CD4-positive, alpha-beta T cell (primary cell): ENCODE measurements at regions not wholly inside any gene's neighbourhood (a gene's known extent, or its start where the extent isn't known, plus 50 kb on each side); places are given as distances from the start of the nearest gene placed in this dataset.

Experiments
- ATAC-seq: fragments of 200-7000 bp; cut with Tn5 transposase; one replicate; pipeline ENCODE4 v1.10.0; 2022; ENCODE audit warnings: mild to moderate bottlenecking; ENCODE audit not compliant: poor library complexity
- CTCF ChIA-PET: fragments of 350-600 bp; sonication (Branson Sonifier 250); formaldehyde crosslinking; loops from one replicate; lab custom pipeline; 2021; ENCODE audit warnings: antibody characterized with exemption, inconsistent platforms; lab: Charles Lee
- POLR2A ChIA-PET: fragments of 350-600 bp; sonication (Branson Sonifier 250); formaldehyde crosslinking; loops from one replicate; lab custom pipeline; 2021; ENCODE audit warnings: antibody characterized with exemption, inconsistent platforms; lab: Charles Lee
- DNase-seq, 14 experiments: peaks; one replicate each; pipeline ENCODE4 v3.0.0-alpha.2; 2013 to 2020; ENCODE audit warnings: mixed read lengths in 2 of 14
- H3K27ac ChIP-seq, 2 donors: one replicate each; pipeline versions ENCODE4 v1.5.1 to v1.7.0; 2013; ENCODE audit warnings: low read length in 2 of 2, low read depth in 1 of 2, mild to moderate bottlenecking in 1 of 2
- H3K27me3 ChIP-seq, 2 experiments: 1 replicate in 1 of 2; 2 replicates in 1 of 2; pipeline versions ENCODE4 v1.6.1 to v1.7.0; 2013; ENCODE audit warnings: low read length in 2 of 2, control low read depth in 1 of 2, mild to moderate bottlenecking in 1 of 2, moderate library complexity in 1 of 2; ENCODE audit not compliant: insufficient read depth in 2 of 2, control insufficient read depth in 1 of 2
- H3K36me3 ChIP-seq: one replicate; pipeline ENCODE4 v1.6.1; 2013; ENCODE audit warnings: low read length, control low read depth; ENCODE audit not compliant: insufficient read depth
- H3K4me1 ChIP-seq: one replicate; pipeline ENCODE4 v1.6.1; 2013; ENCODE audit warnings: low read length, control low read depth; ENCODE audit not compliant: insufficient read depth
- H3K4me3 ChIP-seq: one replicate; pipeline ENCODE4 v1.5.1; 2013; ENCODE audit warnings: mild to moderate bottlenecking, low read length, moderate library complexity
- H3K9me3 ChIP-seq, 2 experiments: 1 replicate in 1 of 2; 2 replicates in 1 of 2; pipeline versions ENCODE4 v1.6.1 to v1.7.0; 2013; ENCODE audit warnings: low read length in 2 of 2, mild to moderate bottlenecking in 2 of 2, control low read depth in 1 of 2, moderate library complexity in 1 of 2; ENCODE audit not compliant: control insufficient read depth in 1 of 2, insufficient read depth in 1 of 2
- H3K27ac Mint-ChIP-seq: one replicate; pipeline ENCODE4 v1.8.0; 2020; ENCODE audit warnings: mixed read lengths
- H3K27me3 Mint-ChIP-seq: one replicate; pipeline ENCODE4 v1.8.0; 2021; ENCODE audit warnings: mixed read lengths
- H3K36me3 Mint-ChIP-seq: one replicate; pipeline ENCODE4 v1.8.0; 2021; ENCODE audit warnings: low read depth, mixed read lengths
- H3K4me1 Mint-ChIP-seq: one replicate; pipeline ENCODE4 v1.8.0; 2021; ENCODE audit warnings: low read depth, mixed read lengths
- H3K4me3 Mint-ChIP-seq: one replicate; pipeline ENCODE4 v1.8.0; 2020; ENCODE audit warnings: mild to moderate bottlenecking, mixed read lengths
- H3K9me3 Mint-ChIP-seq: one replicate; pipeline ENCODE4 v1.8.0; 2020; ENCODE audit warnings: mixed read lengths
- CTCF ChIP-seq: fragments of 200-600 bp; IDR thresholded peaks from one replicate; pipeline ENCODE4 v1.8.0; 2022; ENCODE audit warnings: antibody characterized with exemption, mild to moderate bottlenecking
- intact Hi-C, 2 experiments: fragments of 100-400 bp; cut with DNase I in 1 of 2; cut with micrococcal nuclease in 1 of 2; formaldehyde crosslinking; loops; one replicate each; pipeline versions ENCODE4 v1.15.1 to v1.9.0; 2023 to 2025; cut with DNase I, micrococcal nuclease

GRCh38 chr2:45330108-45330507, 281.0 kb downstream of the SRBD1 start:
- intact Hi-C loops = no loop called here
- H3K36me3 Mint-ChIP-seq = no peaks in the 10 kb centered on the region
- Histone ChIP-seq H3K4me1 (no peaks in the 10 kb centered on the region), H3K9me3 (peaks cover 0 to 4% of the 10 kb centered on the region in 2 experiments), H3K27ac (no peak overlapping the region), H3K36me3 (no peaks in the 10 kb centered on the region), H3K27me3 (no peaks in the 10 kb centered on the region), H3K4me3 (no peak overlapping the region)
- ChIA-PET CTCF (no interaction called here), POLR2A (no interaction called here)
- no peaks in the 10 kb centered on the region for H3K9me3 Mint-ChIP-seq
- TF ChIP-seq CTCF = no peak
- DNase-seq = no peak
- no peak for ATAC-seq
- H3K4me1 Mint-ChIP-seq = no peaks in the 10 kb centered on the region
- H3K27me3 Mint-ChIP-seq = peaks cover 6% of the 10 kb centered on the region
- H3K27ac Mint-ChIP-seq = no peak overlapping the region
- H3K4me3 Mint-ChIP-seq = no peak overlapping the region

GRCh38 chr2:45329045-45329677, 281.9 kb downstream of the SRBD1 start:
- ChIA-PET POLR2A (no interaction called here), CTCF (no interaction called here)
- Mint-ChIP-seq H3K36me3 (no peaks in the 10 kb centered on the region), H3K27ac (no peak overlapping the region), H3K4me3 (no peak overlapping the region), H3K4me1 (no peaks in the 10 kb centered on the region), H3K27me3 (peaks cover 6% of the 10 kb centered on the region), H3K9me3 (no peaks in the 10 kb centered on the region)
- TF ChIP-seq CTCF = no peak
- Histone ChIP-seq H3K4me3 (no peak overlapping the region), H3K27ac (no peak overlapping the region), H3K36me3 (no peaks in the 10 kb centered on the region), H3K27me3 (no peaks in the 10 kb centered on the region), H3K4me1 (no peaks in the 10 kb centered on the region), H3K9me3 (peaks cover 0 to 4% of the 10 kb centered on the region in 2 experiments)
- ATAC-seq (no peak), DNase-seq (no peak)
- intact Hi-C loops = no loop called here

- peaks cover 6% of the 10 kb centered on the region for H3K27me3 Mint-ChIP-seq
- no peak for TF ChIP-seq CTCF
Measured at GRCh38 chr2:45328264-45328870, 282.7 kb downstream of the SRBD1 start.

More at GRCh38 chr2:45328264-45328870, 282.7 kb downstream of the SRBD1 start:
- ATAC-seq = no peak
- no peak for DNase-seq
- H3K4me1 ChIP-seq = no peaks in the 10 kb centered on the region
- Mint-ChIP-seq H3K9me3 (no peaks in the 10 kb centered on the region), H3K27ac (no peak overlapping the region), H3K36me3 (no peaks in the 10 kb centered on the region), H3K4me3 (no peak overlapping the region), H3K4me1 (no peaks in the 10 kb centered on the region)
- no peaks in the 10 kb centered on the region for H3K36me3 ChIP-seq
- POLR2A ChIA-PET = no interaction called here
- H3K27me3 ChIP-seq = no peaks in the 10 kb centered on the region
- intact Hi-C loops = no loop called here
- CTCF ChIA-PET = no interaction called here
- no peak overlapping the region for H3K4me3 ChIP-seq
- H3K9me3 ChIP-seq = peaks cover 0 to 4% of the 10 kb centered on the region in 2 experiments
- H3K27ac ChIP-seq = no peak overlapping the region
